ENCODE measurements at regions not wholly inside any gene's neighbourhood (a gene's known extent, or its start where the extent isn't known, plus 50 kb on each side); places are given as distances from the start of the nearest gene placed in this dataset.

- no peak overlapping the region for H3K4me3 ChIP-seq (ENCODE audit: control insufficient read depth, low read depth, low read length)
- no peak for DNase-seq (ENCODE audit: low read depth)
- no peak for TF ChIP-seq CTCF (conservative IDR thresholded peaks at IDR 0.05; ENCODE audit: control insufficient read depth, insufficient read depth, low read depth, low read length)
Measured at GRCh38 chr3:24650839-24651238, 156.2 kb upstream of the THRB start.

- TF ChIP-seq CTCF (conservative IDR thresholded peaks at IDR 0.05; ENCODE audit: control insufficient read depth, insufficient read depth, low read depth, low read length): no peak
- DNase-seq (ENCODE audit: low read depth): no peak
- H3K4me3 ChIP-seq (ENCODE audit: control insufficient read depth, low read depth, low read length): no peak overlapping the region
Measured at GRCh38 chr3:24657870-24658510, 163.3 kb upstream of the THRB start.

GRCh38 chr3:24661175-24661584 lies 166.5 kb upstream of the THRB start:
- DNase-seq (ENCODE audit: low read depth): no peak
- H3K4me3 ChIP-seq (ENCODE audit: control insufficient read depth, low read depth, low read length): no peak overlapping the region
- no peak for TF ChIP-seq CTCF (conservative IDR thresholded peaks at IDR 0.05; ENCODE audit: control insufficient read depth, insufficient read depth, low read depth, low read length)

- no peak overlapping the region for H3K4me3 ChIP-seq (ENCODE audit: control insufficient read depth, low read depth, low read length)
- DNase-seq (ENCODE audit: low read depth): no peak
Measured at GRCh38 chr3:24662449-24663345, 168.0 kb upstream of the THRB start.

GRCh38 chr3:24663406-24663805 lies 168.8 kb upstream of the THRB start:
- TF ChIP-seq CTCF (conservative IDR thresholded peaks at IDR 0.05; ENCODE audit: control insufficient read depth, insufficient read depth, low read depth, low read length): no peak
- DNase-seq (ENCODE audit: low read depth): no peak
- H3K4me3 ChIP-seq (ENCODE audit: control insufficient read depth, low read depth, low read length): no peak overlapping the region

More at GRCh38 chr3:24662449-24663345, 168.0 kb upstream of the THRB start:
- TF ChIP-seq CTCF (conservative IDR thresholded peaks at IDR 0.05; ENCODE audit: control insufficient read depth, insufficient read depth, low read depth, low read length): no peak

GRCh38 chr3:24668039-24668438 lies 173.4 kb upstream of the THRB start:
- TF ChIP-seq CTCF (conservative IDR thresholded peaks at IDR 0.05; ENCODE audit: control insufficient read depth, insufficient read depth, low read depth, low read length): no peak
- no peak overlapping the region for H3K4me3 ChIP-seq (ENCODE audit: control insufficient read depth, low read depth, low read length)
- DNase-seq (ENCODE audit: low read depth): no peak
